ENCODE measurements at regions not wholly inside any gene's neighbourhood (a gene's known extent, or its start where the extent isn't known, plus 50 kb on each side); places are given as distances from the start of the nearest gene placed in this dataset.

DNA sequence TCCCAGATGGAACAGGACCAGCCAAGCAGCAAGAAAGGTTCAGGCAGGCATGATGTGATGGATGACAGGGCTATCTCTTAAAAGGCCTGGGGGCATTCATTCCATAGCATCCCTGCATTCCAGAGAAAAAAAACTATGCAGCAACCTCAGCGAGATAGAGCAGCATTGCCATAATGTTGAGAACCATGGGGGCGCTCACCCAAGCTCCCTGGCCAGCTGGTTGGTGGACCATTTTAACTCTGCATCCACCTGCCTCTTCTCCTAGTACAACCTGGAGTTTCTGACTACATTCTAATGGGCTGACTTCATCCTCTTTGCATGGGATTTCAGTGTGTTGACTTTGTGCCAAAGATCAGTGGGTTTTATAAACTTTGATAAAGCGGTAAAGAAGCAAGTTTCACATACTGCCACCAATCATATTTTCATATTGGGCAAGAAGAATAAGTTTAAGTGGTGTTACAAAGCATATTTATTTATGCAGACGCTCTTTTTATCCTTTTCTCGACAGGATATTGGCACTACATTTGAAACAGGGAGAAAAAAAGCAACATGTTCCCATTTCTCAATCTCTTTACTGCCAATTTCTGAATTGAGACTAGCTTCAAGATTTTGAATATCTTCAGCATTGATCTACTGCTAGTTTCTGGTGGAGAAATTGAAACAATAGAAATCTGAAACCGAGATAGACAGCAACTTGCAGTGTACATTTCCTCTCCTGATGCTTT is 378.3 kb upstream of the WWC1 start:
- TF ChIP-seq, protein P1, sequence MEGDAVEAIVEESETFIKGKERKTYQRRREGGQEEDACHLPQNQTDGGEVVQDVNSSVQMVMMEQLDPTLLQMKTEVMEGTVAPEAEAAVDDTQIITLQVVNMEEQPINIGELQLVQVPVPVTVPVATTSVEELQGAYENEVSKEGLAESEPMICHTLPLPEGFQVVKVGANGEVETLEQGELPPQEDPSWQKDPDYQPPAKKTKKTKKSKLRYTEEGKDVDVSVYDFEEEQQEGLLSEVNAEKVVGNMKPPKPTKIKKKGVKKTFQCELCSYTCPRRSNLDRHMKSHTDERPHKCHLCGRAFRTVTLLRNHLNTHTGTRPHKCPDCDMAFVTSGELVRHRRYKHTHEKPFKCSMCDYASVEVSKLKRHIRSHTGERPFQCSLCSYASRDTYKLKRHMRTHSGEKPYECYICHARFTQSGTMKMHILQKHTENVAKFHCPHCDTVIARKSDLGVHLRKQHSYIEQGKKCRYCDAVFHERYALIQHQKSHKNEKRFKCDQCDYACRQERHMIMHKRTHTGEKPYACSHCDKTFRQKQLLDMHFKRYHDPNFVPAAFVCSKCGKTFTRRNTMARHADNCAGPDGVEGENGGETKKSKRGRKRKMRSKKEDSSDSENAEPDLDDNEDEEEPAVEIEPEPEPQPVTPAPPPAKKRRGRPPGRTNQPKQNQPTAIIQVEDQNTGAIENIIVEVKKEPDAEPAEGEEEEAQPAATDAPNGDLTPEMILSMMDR (IDR thresholded peaks at IDR 0.05) = no peak
- no peak for TF ChIP-seq ZFX (IDR thresholded peaks at IDR 0.05; ENCODE audit: borderline replicate concordance)
